SKM-1 treated with dmso at 0.1 percent for 144 hours (cell line): ENCODE measurements at regions not wholly inside any gene's neighbourhood (a gene's known extent, or its start where the extent isn't known, plus 50 kb on each side); places are given as distances from the start of the nearest gene placed in this dataset.

Experiments
- DNase-seq: peaks from one replicate; lab custom pipeline; 2025; ENCODE audit not compliant: unreplicated experiment; lab: John Stamatoyannopoulos, UW

- DNase-seq: no peak
Measured at GRCh38 chr5:67311701-67312100, 115.1 kb upstream of the CD180 start.

GRCh38 chr5:67311208-67311607 is 114.6 kb upstream of the CD180 start:
- DNase-seq: no peak

- no peak for DNase-seq
Measured at GRCh38 chr5:67310740-67311139, 114.1 kb upstream of the CD180 start.

GRCh38 chr5:67310169-67310568 is 113.6 kb upstream of the CD180 start:
- no peak for DNase-seq

GRCh38 chr5:67308988-67309688 is 112.5 kb upstream of the CD180 start:
- no peak for DNase-seq

GRCh38 chr5:67306965-67307607 is 110.5 kb upstream of the CD180 start:
- DNase-seq: no peak

GRCh38 chr5:67305913-67306710 is 109.5 kb upstream of the CD180 start:
- no peak for DNase-seq

- DNase-seq: no peak
Measured at GRCh38 chr5:67305401-67305800, 108.8 kb upstream of the CD180 start.

- no peak for DNase-seq
Measured at GRCh38 chr5:67303356-67303755, 106.8 kb upstream of the CD180 start.

GRCh38 chr5:67301285-67301903 is 104.8 kb upstream of the CD180 start:
- DNase-seq: no peak

GRCh38 chr5:67300326-67300725 is 103.7 kb upstream of the CD180 start:
- DNase-seq: no peak

GRCh38 chr5:67299231-67299735 is 102.7 kb upstream of the CD180 start:
- no peak for DNase-seq

- DNase-seq: no peak
Measured at GRCh38 chr5:67297802-67298532, 101.4 kb upstream of the CD180 start.

- DNase-seq: no peak
Measured at GRCh38 chr5:67297376-67297775, 100.8 kb upstream of the CD180 start.

GRCh38 chr5:67294266-67294938 is 97.8 kb upstream of the CD180 start:
- DNase-seq: no peak

GRCh38 chr5:67293226-67293625 is 96.6 kb upstream of the CD180 start:
- DNase-seq: no peak

GRCh38 chr5:67292201-67292940 is 95.8 kb upstream of the CD180 start:
- DNase-seq: no peak

GRCh38 chr5:67291671-67292070 is 95.1 kb upstream of the CD180 start:
- no peak for DNase-seq

GRCh38 chr5:67291066-67291465 is 94.5 kb upstream of the CD180 start:
- DNase-seq: no peak
